Panc1 (cell line): ENCODE measurements at regions not wholly inside any gene's neighbourhood (a gene's known extent, or its start where the extent isn't known, plus 50 kb on each side); places are given as distances from the start of the nearest gene placed in this dataset.

Experiments used
- ATAC-seq: fragments of 200-7000 bp; cut with Tn5 transposase; 2 replicates; pipeline ENCODE4 v1.9.1; 2020; ENCODE audit warnings: mild to moderate bottlenecking, moderate library complexity
- BruUV-seq: library from RNA; stranded (reverse); fragments of 400-500 nt; replicated peaks from 2 replicates; lab custom pipeline; 2021; lab: Mats Ljungman, UMichigan
- CTCF ChIA-PET: fragments of 300-600 bp; sonication (Branson Sonifier 250); formaldehyde crosslinking; loops from one replicate; lab custom pipeline; 2022; ENCODE audit warnings: antibody characterized with exemption; lab: Charles Lee
- POLR2A ChIA-PET: fragments of 300-600 bp; sonication (Branson Sonifier 250); formaldehyde crosslinking; loops from one replicate; lab custom pipeline; 2022; ENCODE audit warnings: antibody characterized with exemption; lab: Charles Lee
- DNase-seq: peaks from one replicate; pipeline ENCODE4 v3.0.0-alpha.2; 2010; ENCODE audit warnings: low read depth, low spot score
- H3K27ac ChIP-seq: 2 replicates; pipeline ENCODE4 v1.5.1; 2011; ENCODE audit warnings: mild to moderate bottlenecking, low read length, inconsistent platforms
- H3K27me3 ChIP-seq: fragments of 200-500 bp; sonication (Bioruptor generic); 2 replicates; pipeline ENCODE4 v1.6.0; 2014; ENCODE audit warnings: low read length, inconsistent platforms; ENCODE audit not compliant: control insufficient read depth, insufficient read depth
- H3K36me3 ChIP-seq: fragments of 200-500 bp; sonication (Bioruptor generic); 2 replicates; pipeline ENCODE4 v1.5.1; 2014; ENCODE audit warnings: inconsistent platforms, mild to moderate bottlenecking, low read length, moderate library complexity; ENCODE audit not compliant: control insufficient read depth, insufficient read depth
- H3K4me1 ChIP-seq: 2 replicates; pipeline ENCODE4 v1.5.1; 2011; ENCODE audit warnings: inconsistent platforms, mild to moderate bottlenecking, low read length, moderate library complexity; ENCODE audit not compliant: control insufficient read depth, insufficient read depth
- H3K4me3 ChIP-seq, 2 experiments: 2 replicates each; pipeline ENCODE4 v1.5.1; 2011 to 2012; ENCODE audit warnings: low read depth in 2 of 2, low read length in 2 of 2, mild to moderate bottlenecking in 2 of 2, inconsistent platforms in 1 of 2, moderate library complexity in 1 of 2
- H3K9me3 ChIP-seq: fragments of 200-500 bp; sonication (Bioruptor generic); 2 replicates; pipeline ENCODE4 v1.5.1; 2014; ENCODE audit warnings: low read depth, mild to moderate bottlenecking, inconsistent platforms, low read length, moderate library complexity; ENCODE audit not compliant: control insufficient read depth, insufficient read depth
- POLR2AphosphoS5 ChIP-seq: IDR thresholded peaks from 2 replicates; pipeline ENCODE4 v1.6.1; 2012; ENCODE audit warnings: mild to moderate bottlenecking, low read depth, low read length, moderate library complexity
- SIN3A ChIP-seq: IDR thresholded peaks from 2 replicates; pipeline ENCODE4 v1.6.1; 2012; ENCODE audit warnings: low read depth, mild to moderate bottlenecking, low read length, moderate library complexity, borderline replicate concordance; ENCODE audit not compliant: insufficient read depth
- TCF7L2 ChIP-seq: IDR thresholded peaks from 2 replicates; pipeline ENCODE4 v1.6.1; 2011; ENCODE audit warnings: mild to moderate bottlenecking, low read depth, low read length, inconsistent platforms
- in situ Hi-C: cut with HindIII; loops from 2 replicates; pipeline ENCODE4 v1.10.0; 2016; ENCODE audit warnings: low sequenced_read_pairs, low pct_unique_long_range_greater_than_20kb
- intact Hi-C: fragments of 100-400 bp; cut with micrococcal nuclease; formaldehyde crosslinking; loops from one replicate; pipeline ENCODE4 v1.10.0; 2022; ENCODE audit not compliant: unreplicated experiment
- TF ChIP-seq, protein P1 (sequence below): fragments of 450-650 bp; IDR thresholded peaks from 2 replicates; pipeline ENCODE4 v1.5.1; 2017; ENCODE audit warnings: mild to moderate bottlenecking
- TF ChIP-seq, protein P2 (sequence below), 2 experiments: IDR thresholded peaks; 2 replicates each; pipeline ENCODE4 v1.6.1; 2011 to 2012; ENCODE audit warnings: low read depth in 2 of 2, control low read depth in 1 of 2, low read length in 1 of 2, mild to moderate bottlenecking in 1 of 2, moderate library complexity in 1 of 2; ENCODE audit not compliant: insufficient read depth in 1 of 2

DNA sequence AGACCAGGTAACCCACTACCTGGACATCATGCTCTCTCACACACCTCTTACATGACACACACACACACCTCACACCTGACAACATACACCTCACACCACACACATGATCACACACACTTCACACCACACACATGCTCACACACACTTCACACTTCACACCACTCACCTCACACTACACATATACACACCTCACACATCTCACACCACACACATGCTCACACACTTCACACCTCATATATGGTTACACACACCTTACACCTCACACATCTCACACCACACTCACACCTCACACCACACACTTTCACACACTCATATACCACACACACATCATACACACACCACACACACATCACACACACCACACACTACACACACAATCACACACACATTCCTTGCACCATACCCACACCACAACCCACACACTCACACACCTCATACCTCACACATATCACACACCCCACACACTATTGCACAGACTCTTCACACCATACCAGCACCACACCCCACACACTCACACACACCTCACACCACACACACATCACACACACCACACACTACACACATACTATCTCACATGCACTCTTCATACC lies 98.1 kb upstream of the PIEZO2 start:
- Histone ChIP-seq H3K36me3 (no peaks in the 10 kb centered on the region), H3K27ac (no peak overlapping the region), H3K4me1 (no peaks in the 10 kb centered on the region), H3K27me3 (no peaks in the 10 kb centered on the region), H3K4me3 (no peak overlapping the region), H3K9me3 (no peaks in the 10 kb centered on the region)
- no TSS peak for BruUV-seq
- ChIA-PET POLR2A (no interaction called here), CTCF (no interaction called here)
- TF ChIP-seq, protein P1, sequence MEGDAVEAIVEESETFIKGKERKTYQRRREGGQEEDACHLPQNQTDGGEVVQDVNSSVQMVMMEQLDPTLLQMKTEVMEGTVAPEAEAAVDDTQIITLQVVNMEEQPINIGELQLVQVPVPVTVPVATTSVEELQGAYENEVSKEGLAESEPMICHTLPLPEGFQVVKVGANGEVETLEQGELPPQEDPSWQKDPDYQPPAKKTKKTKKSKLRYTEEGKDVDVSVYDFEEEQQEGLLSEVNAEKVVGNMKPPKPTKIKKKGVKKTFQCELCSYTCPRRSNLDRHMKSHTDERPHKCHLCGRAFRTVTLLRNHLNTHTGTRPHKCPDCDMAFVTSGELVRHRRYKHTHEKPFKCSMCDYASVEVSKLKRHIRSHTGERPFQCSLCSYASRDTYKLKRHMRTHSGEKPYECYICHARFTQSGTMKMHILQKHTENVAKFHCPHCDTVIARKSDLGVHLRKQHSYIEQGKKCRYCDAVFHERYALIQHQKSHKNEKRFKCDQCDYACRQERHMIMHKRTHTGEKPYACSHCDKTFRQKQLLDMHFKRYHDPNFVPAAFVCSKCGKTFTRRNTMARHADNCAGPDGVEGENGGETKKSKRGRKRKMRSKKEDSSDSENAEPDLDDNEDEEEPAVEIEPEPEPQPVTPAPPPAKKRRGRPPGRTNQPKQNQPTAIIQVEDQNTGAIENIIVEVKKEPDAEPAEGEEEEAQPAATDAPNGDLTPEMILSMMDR = no peak
- TF ChIP-seq SIN3A (no peak), TCF7L2 (no peak), POLR2AphosphoS5 (no peak)
- TF ChIP-seq, protein P2, sequence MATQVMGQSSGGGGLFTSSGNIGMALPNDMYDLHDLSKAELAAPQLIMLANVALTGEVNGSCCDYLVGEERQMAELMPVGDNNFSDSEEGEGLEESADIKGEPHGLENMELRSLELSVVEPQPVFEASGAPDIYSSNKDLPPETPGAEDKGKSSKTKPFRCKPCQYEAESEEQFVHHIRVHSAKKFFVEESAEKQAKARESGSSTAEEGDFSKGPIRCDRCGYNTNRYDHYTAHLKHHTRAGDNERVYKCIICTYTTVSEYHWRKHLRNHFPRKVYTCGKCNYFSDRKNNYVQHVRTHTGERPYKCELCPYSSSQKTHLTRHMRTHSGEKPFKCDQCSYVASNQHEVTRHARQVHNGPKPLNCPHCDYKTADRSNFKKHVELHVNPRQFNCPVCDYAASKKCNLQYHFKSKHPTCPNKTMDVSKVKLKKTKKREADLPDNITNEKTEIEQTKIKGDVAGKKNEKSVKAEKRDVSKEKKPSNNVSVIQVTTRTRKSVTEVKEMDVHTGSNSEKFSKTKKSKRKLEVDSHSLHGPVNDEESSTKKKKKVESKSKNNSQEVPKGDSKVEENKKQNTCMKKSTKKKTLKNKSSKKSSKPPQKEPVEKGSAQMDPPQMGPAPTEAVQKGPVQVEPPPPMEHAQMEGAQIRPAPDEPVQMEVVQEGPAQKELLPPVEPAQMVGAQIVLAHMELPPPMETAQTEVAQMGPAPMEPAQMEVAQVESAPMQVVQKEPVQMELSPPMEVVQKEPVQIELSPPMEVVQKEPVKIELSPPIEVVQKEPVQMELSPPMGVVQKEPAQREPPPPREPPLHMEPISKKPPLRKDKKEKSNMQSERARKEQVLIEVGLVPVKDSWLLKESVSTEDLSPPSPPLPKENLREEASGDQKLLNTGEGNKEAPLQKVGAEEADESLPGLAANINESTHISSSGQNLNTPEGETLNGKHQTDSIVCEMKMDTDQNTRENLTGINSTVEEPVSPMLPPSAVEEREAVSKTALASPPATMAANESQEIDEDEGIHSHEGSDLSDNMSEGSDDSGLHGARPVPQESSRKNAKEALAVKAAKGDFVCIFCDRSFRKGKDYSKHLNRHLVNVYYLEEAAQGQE (IDR thresholded peaks at IDR 0.05; ENCODE audit: insufficient read depth in 1 of 2, low read depth in 2 of 2, low read length in 1 of 2) = no peak
- no peak for ATAC-seq
- intact Hi-C loops = no loop called here
- no peak for DNase-seq
- in situ Hi-C loops = no loop called here

DNA sequence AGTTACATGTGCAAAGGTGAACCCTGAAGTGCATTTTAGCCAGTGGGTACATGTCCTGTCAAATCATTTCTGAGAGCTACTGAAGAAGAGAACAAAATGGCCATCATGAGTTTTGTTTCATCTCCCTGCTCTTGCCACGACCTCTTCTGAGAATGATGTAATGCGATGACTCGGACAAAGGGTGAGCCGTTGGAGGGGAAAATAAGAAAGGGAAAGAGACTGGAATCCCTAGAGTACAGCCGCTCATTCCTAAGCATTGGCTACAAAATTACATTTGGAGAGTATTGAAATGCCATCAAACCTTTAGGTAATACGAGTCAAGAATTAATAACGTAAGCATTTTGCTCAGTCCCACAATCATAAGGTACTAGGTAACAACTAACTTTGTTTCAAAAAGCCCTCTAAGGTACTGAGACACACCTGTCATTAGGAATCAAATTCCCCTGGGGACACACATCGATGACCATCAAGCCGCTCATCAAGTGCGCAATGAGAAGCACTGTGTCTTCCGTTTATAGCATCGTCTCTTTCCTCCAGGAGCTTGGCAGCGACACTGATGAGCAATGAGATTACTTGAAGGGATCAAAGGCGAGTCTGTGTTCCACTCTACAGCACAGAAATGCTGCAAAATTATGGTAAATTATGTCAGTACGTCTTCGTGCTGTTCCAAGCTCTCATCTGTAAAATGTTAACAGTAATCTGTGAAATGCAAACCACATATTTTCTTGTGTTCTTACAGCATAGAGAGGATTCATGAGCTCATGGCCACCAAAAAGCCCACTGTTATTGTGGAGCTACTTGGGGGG lies 97.3 kb upstream of the PIEZO2 start:
- DNase-seq (no peak), ATAC-seq (no peak)
- Histone ChIP-seq H3K9me3 (no peaks in the 10 kb centered on the region), H3K36me3 (no peaks in the 10 kb centered on the region), H3K27ac (no peak overlapping the region), H3K4me1 (no peaks in the 10 kb centered on the region), H3K4me3 (no peak overlapping the region), H3K27me3 (no peaks in the 10 kb centered on the region)
- in situ Hi-C loops (no loop called here), intact Hi-C loops (no loop called here)
- BruUV-seq = no TSS peak
- CTCF ChIA-PET = no interaction called here
- POLR2A ChIA-PET = no interaction called here
- TF ChIP-seq, protein P2 (IDR thresholded peaks at IDR 0.05; ENCODE audit: insufficient read depth in 1 of 2, low read depth in 2 of 2, low read length in 1 of 2) = no peak
- TF ChIP-seq SIN3A (no peak), TCF7L2 (no peak), POLR2AphosphoS5 (no peak)
- TF ChIP-seq, protein P1 = no peak
